NCI-H460 (cell line): ENCODE measurements at regions not wholly inside any gene's neighbourhood (a gene's known extent, or its start where the extent isn't known, plus 50 kb on each side); places are given as distances from the start of the nearest gene placed in this dataset.

ENCODE experiments used
- DNase-seq: peaks from one replicate; pipeline ENCODE4 v3.0.0-alpha.2; 2016; ENCODE audit warnings: low read depth; ENCODE audit errors: extremely low read depth

- DNase-seq: no peak
These were observed 104.1 kb upstream of the PAPPA start for GRCh38 chr9:116049456-116049855.

- no peak for DNase-seq
These were observed 102.1 kb upstream of the PAPPA start for GRCh38 chr9:116051528-116051927.

GRCh38 chr9:116055536-116055935, 98.1 kb upstream of the PAPPA start:
- no peak for DNase-seq

GRCh38 chr9:116057371-116057770, 96.2 kb upstream of the PAPPA start:
- DNase-seq: no peak

GRCh38 chr9:116058421-116058820, 95.2 kb upstream of the PAPPA start:
- no peak for DNase-seq

GRCh38 chr9:116059466-116059865, 94.1 kb upstream of the PAPPA start:
- DNase-seq: no peak

- DNase-seq: no peak
These were observed 93.0 kb upstream of the PAPPA start for GRCh38 chr9:116060631-116061030.

GRCh38 chr9:116061546-116062205, 91.9 kb upstream of the PAPPA start:
- DNase-seq: no peak

- DNase-seq: no peak
These were observed 91.4 kb upstream of the PAPPA start for GRCh38 chr9:116062206-116062550.

GRCh38 chr9:116064970-116065369, 88.6 kb upstream of the PAPPA start:
- DNase-seq: no peak

- no peak for DNase-seq
These were observed 87.4 kb upstream of the PAPPA start for GRCh38 chr9:116066221-116066620.

- DNase-seq: no peak
These were observed 86.0 kb upstream of the PAPPA start for GRCh38 chr9:116067566-116067965.

- DNase-seq: no peak
These were observed 83.2 kb upstream of the PAPPA start for GRCh38 chr9:116070256-116070914.

GRCh38 chr9:116072046-116072445, 81.5 kb upstream of the PAPPA start:
- no peak for DNase-seq

GRCh38 chr9:116073826-116074225, 79.8 kb upstream of the PAPPA start:
- no peak for DNase-seq

GRCh38 chr9:116074658-116075057, 78.9 kb upstream of the PAPPA start:
- no peak for DNase-seq

- DNase-seq: no peak
These were observed 78.4 kb upstream of the PAPPA start for GRCh38 chr9:116075191-116075590.

GRCh38 chr9:116078640-116079039, 75.0 kb upstream of the PAPPA start:
- no peak for DNase-seq

GRCh38 chr9:116080561-116080960, 73.0 kb upstream of the PAPPA start:
- no peak for DNase-seq

GRCh38 chr9:116081435-116082115, 72.0 kb upstream of the PAPPA start:
- no peak for DNase-seq

- no peak for DNase-seq
These were observed 69.8 kb upstream of the PAPPA start for GRCh38 chr9:116083837-116084236.

GRCh38 chr9:116084497-116084896, 69.1 kb upstream of the PAPPA start:
- DNase-seq: no peak
